Peyer's patch (tissue), 4 donors: ENCODE measurements at regions not wholly inside any gene's neighbourhood (a gene's known extent, or its start where the extent isn't known, plus 50 kb on each side); places are given as distances from the start of the nearest gene placed in this dataset.

Source experiments
- DNase-seq, 3 donors: peaks; one replicate each; pipeline ENCODE4 v3.0.0-alpha.2; 2017 to 2019
- H3K27ac ChIP-seq, 4 donors: fragments of 200-600 bp; sonication (generic); one replicate each; pipeline ENCODE4 v1.5.1; 2016 to 2019
- H3K27me3 ChIP-seq, 2 donors: fragments of 200-600 bp; sonication (generic); one replicate each; pipeline ENCODE4 v1.5.1; 2019
- H3K36me3 ChIP-seq, 3 donors: fragments of 200-600 bp; sonication (generic); one replicate each; pipeline ENCODE4 v1.5.1; 2016 to 2019
- H3K4me1 ChIP-seq, 4 donors: fragments of 200-600 bp; sonication (generic); one replicate each; pipeline ENCODE4 v1.5.1; 2016 to 2019
- H3K4me3 ChIP-seq, 4 donors: fragments of 200-600 bp; sonication (generic); 1 replicate in 3 of 4; 2 replicates in 1 of 4; pipeline ENCODE4 v1.5.1; 2016 to 2019; ENCODE audit warnings: mild to moderate bottlenecking in 1 of 4
- H3K9me3 ChIP-seq, 4 donors: fragments of 200-600 bp; sonication (generic); one replicate each; pipeline ENCODE4 v1.5.1; 2016 to 2019; ENCODE audit warnings: mild to moderate bottlenecking in 1 of 4
- CTCF ChIP-seq, 6 experiments: fragments of 450-650 bp in 4 of 6; fragments of 200-600 bp in 2 of 6; sonication (generic) in 1 of 6; IDR thresholded peaks; one replicate each; pipeline ENCODE4 v1.5.1; 2017 to 2019; ENCODE audit warnings: antibody characterized with exemption in 6 of 6, mild to moderate bottlenecking in 3 of 6, moderate library complexity in 1 of 6
- POLR2A ChIP-seq, 2 donors: fragments of 450-650 bp; IDR thresholded peaks; one replicate each; pipeline ENCODE4 v1.5.1; 2017; ENCODE audit warnings: antibody characterized with exemption in 2 of 2, mild to moderate bottlenecking in 2 of 2, moderate library complexity in 2 of 2

- Histone ChIP-seq H3K9me3 (no peaks in the 10 kb centered on the region), H3K27me3 (no peaks in the 10 kb centered on the region), H3K4me3 (no peak overlapping the region), H3K27ac (no peak overlapping the region), H3K36me3 (no peaks in the 10 kb centered on the region), H3K4me1 (no peaks in the 10 kb centered on the region)
- DNase-seq = no peak
- TF ChIP-seq CTCF (IDR thresholded peaks at IDR 0.05) = no peak
- no peak for TF ChIP-seq POLR2A (IDR thresholded peaks at IDR 0.05)
These were observed 178.7 kb downstream of the CHD9NB start for GRCh38 chr16:52874042-52874441.

- Histone ChIP-seq H3K27me3 (no peaks in the 10 kb centered on the region), H3K9me3 (no peaks in the 10 kb centered on the region), H3K4me3 (no peak overlapping the region), H3K4me1 (no peaks in the 10 kb centered on the region), H3K36me3 (no peaks in the 10 kb centered on the region), H3K27ac (no peak overlapping the region)
- DNase-seq = no peak
- TF ChIP-seq CTCF (IDR thresholded peaks at IDR 0.05) = no peak
- TF ChIP-seq POLR2A (IDR thresholded peaks at IDR 0.05) = no peak
These were observed 180.0 kb downstream of the CHD9NB start for GRCh38 chr16:52872731-52873130.

GRCh38 chr16:52871481-52871880 is 181.2 kb downstream of the CHD9NB start:
- Histone ChIP-seq H3K4me1 (no peaks in the 10 kb centered on the region), H3K9me3 (no peaks in the 10 kb centered on the region), H3K27me3 (no peaks in the 10 kb centered on the region), H3K27ac (no peak overlapping the region), H3K4me3 (no peak overlapping the region), H3K36me3 (no peaks in the 10 kb centered on the region)
- no peak for DNase-seq
- TF ChIP-seq POLR2A (IDR thresholded peaks at IDR 0.05) (no peak), CTCF (IDR thresholded peaks at IDR 0.05) (no peak)

GRCh38 chr16:52869243-52869642 is 183.5 kb downstream of the CHD9NB start:
- Histone ChIP-seq H3K4me3 (no peak overlapping the region), H3K27me3 (no peaks in the 10 kb centered on the region), H3K27ac (no peak overlapping the region), H3K9me3 (no peaks in the 10 kb centered on the region), H3K36me3 (no peaks in the 10 kb centered on the region), H3K4me1 (no peaks in the 10 kb centered on the region)
- TF ChIP-seq POLR2A (IDR thresholded peaks at IDR 0.05) (no peak), CTCF (IDR thresholded peaks at IDR 0.05) (no peak)
- no peak for DNase-seq

- no peak overlapping the region for H3K4me3 ChIP-seq
- TF ChIP-seq CTCF (IDR thresholded peaks at IDR 0.05) (no peak), POLR2A (IDR thresholded peaks at IDR 0.05) (no peak)
- H3K9me3 ChIP-seq = no peaks in the 10 kb centered on the region
- no peak for DNase-seq
- H3K36me3 ChIP-seq = no peaks in the 10 kb centered on the region
- H3K27me3 ChIP-seq = no peaks in the 10 kb centered on the region
- H3K4me1 ChIP-seq = no peaks in the 10 kb centered on the region
- no peak overlapping the region for H3K27ac ChIP-seq
These were observed 189.7 kb downstream of the CHD9NB start for GRCh38 chr16:52863000-52863399.

- H3K9me3 ChIP-seq = no peaks in the 10 kb centered on the region
- H3K27ac ChIP-seq = no peak overlapping the region
- no peak for TF ChIP-seq POLR2A (IDR thresholded peaks at IDR 0.05)
- peak in 3 of 6 experiments; percentile 50 to 56 (median 51) for TF ChIP-seq CTCF (IDR thresholded peaks at IDR 0.05)
- no peak overlapping the region for H3K4me3 ChIP-seq
- no peak for DNase-seq
- no peaks in the 10 kb centered on the region for H3K4me1 ChIP-seq
- no peaks in the 10 kb centered on the region for H3K36me3 ChIP-seq
- H3K27me3 ChIP-seq = no peaks in the 10 kb centered on the region
These were observed 191.1 kb downstream of the CHD9NB start for GRCh38 chr16:52861614-52862022.
